Endothelial cell (in vitro differentiated cells): ENCODE measurements at regions not wholly inside any gene's neighbourhood (a gene's known extent, or its start where the extent isn't known, plus 50 kb on each side); places are given as distances from the start of the nearest gene placed in this dataset.
A peak's percentile ranks its signal among the peaks of the same experiment; 100 is the strongest.
"Not testable (repeated sequence)": the region's sequence is repeated elsewhere in the genome, so short reads cannot be mapped to it uniquely, and the experiment has no call there.

ENCODE experiments used
- DNase-seq: peaks from one replicate; pipeline ENCODE4 v3.0.0; 2021; ENCODE audit warnings: low spot score
- H3K27ac Mint-ChIP-seq: one replicate; pipeline ENCODE4 v1.8.0; 2021; ENCODE audit warnings: mixed read lengths, inconsistent platforms; ENCODE audit not compliant: unreplicated experiment
- H3K27me3 Mint-ChIP-seq: one replicate; pipeline ENCODE4 v1.8.0; 2021; ENCODE audit warnings: mild to moderate bottlenecking, moderate library complexity, mixed read lengths, inconsistent platforms; ENCODE audit not compliant: unreplicated experiment
- H3K36me3 Mint-ChIP-seq: one replicate; pipeline ENCODE4 v1.8.0; 2021; ENCODE audit warnings: mild to moderate bottlenecking, low read depth, mixed read lengths, inconsistent platforms; ENCODE audit not compliant: unreplicated experiment
- H3K4me1 Mint-ChIP-seq: one replicate; pipeline ENCODE4 v1.8.0; 2021; ENCODE audit warnings: mild to moderate bottlenecking, mixed read lengths, inconsistent platforms; ENCODE audit not compliant: unreplicated experiment
- H3K4me3 Mint-ChIP-seq: one replicate; pipeline ENCODE4 v1.8.0; 2021; ENCODE audit warnings: mild to moderate bottlenecking, mixed read lengths, inconsistent platforms; ENCODE audit not compliant: unreplicated experiment
- H3K9me3 Mint-ChIP-seq: one replicate; pipeline ENCODE4 v1.8.0; 2021; ENCODE audit warnings: mixed read lengths, inconsistent platforms; ENCODE audit not compliant: unreplicated experiment
- TF ChIP-seq, protein P1 (sequence below): fragments of 200-600 bp; sonication (generic); IDR thresholded peaks from one replicate; pipeline ENCODE4 v1.5.0; 2021; ENCODE audit warnings: antibody characterized with exemption; ENCODE audit not compliant: unreplicated experiment

DNA sequence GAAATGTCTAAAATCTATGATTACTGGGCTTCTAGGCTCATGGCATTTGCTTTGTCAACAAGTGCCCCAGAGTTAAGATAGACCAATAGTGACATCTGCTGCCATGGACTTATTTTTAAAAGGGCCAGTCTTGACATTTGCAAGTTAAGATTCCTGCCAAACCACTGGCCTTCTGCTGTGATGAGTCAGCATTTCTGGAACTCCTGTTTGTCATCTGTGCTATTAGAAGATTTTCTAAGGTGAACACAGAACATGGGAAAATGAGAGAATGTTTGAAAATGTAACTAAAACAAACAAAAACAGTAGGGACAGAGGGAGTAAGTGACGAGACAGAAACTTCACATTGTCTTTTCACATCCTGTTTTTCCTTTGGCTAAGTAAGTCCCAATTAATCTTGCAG lies 93.7 kb upstream of the WDR75 start:
- H3K27ac Mint-ChIP-seq: peak overlapping the region; percentile 88
- no peak overlapping the region for H3K4me3 Mint-ChIP-seq
- H3K4me1 Mint-ChIP-seq: peaks cover 10% of the 10 kb centered on the region
- no peaks in the 10 kb centered on the region for H3K9me3 Mint-ChIP-seq
- no peaks in the 10 kb centered on the region for H3K36me3 Mint-ChIP-seq
- TF ChIP-seq, protein P1, sequence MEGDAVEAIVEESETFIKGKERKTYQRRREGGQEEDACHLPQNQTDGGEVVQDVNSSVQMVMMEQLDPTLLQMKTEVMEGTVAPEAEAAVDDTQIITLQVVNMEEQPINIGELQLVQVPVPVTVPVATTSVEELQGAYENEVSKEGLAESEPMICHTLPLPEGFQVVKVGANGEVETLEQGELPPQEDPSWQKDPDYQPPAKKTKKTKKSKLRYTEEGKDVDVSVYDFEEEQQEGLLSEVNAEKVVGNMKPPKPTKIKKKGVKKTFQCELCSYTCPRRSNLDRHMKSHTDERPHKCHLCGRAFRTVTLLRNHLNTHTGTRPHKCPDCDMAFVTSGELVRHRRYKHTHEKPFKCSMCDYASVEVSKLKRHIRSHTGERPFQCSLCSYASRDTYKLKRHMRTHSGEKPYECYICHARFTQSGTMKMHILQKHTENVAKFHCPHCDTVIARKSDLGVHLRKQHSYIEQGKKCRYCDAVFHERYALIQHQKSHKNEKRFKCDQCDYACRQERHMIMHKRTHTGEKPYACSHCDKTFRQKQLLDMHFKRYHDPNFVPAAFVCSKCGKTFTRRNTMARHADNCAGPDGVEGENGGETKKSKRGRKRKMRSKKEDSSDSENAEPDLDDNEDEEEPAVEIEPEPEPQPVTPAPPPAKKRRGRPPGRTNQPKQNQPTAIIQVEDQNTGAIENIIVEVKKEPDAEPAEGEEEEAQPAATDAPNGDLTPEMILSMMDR: no peak
- no peaks in the 10 kb centered on the region for H3K27me3 Mint-ChIP-seq
- no peak for DNase-seq

GRCh38 chr2:189348369-189348768 lies 92.9 kb upstream of the WDR75 start:
- no peak for DNase-seq
- H3K27me3 Mint-ChIP-seq: no peaks in the 10 kb centered on the region
- H3K4me3 Mint-ChIP-seq: no peak overlapping the region
- H3K36me3 Mint-ChIP-seq: no peaks in the 10 kb centered on the region
- TF ChIP-seq, protein P1: no peak
- peaks cover 10% of the 10 kb centered on the region for H3K4me1 Mint-ChIP-seq
- no peaks in the 10 kb centered on the region for H3K9me3 Mint-ChIP-seq
- peak overlapping the region; percentile 44 for H3K27ac Mint-ChIP-seq

- Mint-ChIP-seq H3K4me3 (no peak overlapping the region), H3K36me3 (no peaks in the 10 kb centered on the region), H3K9me3 (no peaks in the 10 kb centered on the region), H3K27me3 (no peaks in the 10 kb centered on the region), H3K4me1 (peaks cover 10% of the 10 kb centered on the region), H3K27ac (no peak overlapping the region)
- TF ChIP-seq, protein P1: no peak
- no peak for DNase-seq
These were observed 90.6 kb upstream of the WDR75 start for GRCh38 chr2:189350540-189351209.

GRCh38 chr2:189351933-189352332 lies 89.3 kb upstream of the WDR75 start:
- not testable (repeated sequence) for H3K36me3 Mint-ChIP-seq, DNase-seq, H3K4me1 Mint-ChIP-seq, H3K4me3 Mint-ChIP-seq, H3K27me3 Mint-ChIP-seq, H3K27ac Mint-ChIP-seq, H3K9me3 Mint-ChIP-seq

GRCh38 chr2:189357375-189357774 lies 83.9 kb upstream of the WDR75 start:
- not testable (repeated sequence) for DNase-seq, H3K36me3 Mint-ChIP-seq, H3K4me3 Mint-ChIP-seq, H3K9me3 Mint-ChIP-seq, H3K4me1 Mint-ChIP-seq, H3K27me3 Mint-ChIP-seq, H3K27ac Mint-ChIP-seq

- H3K4me3 Mint-ChIP-seq: no peak overlapping the region
- no peak for DNase-seq
- no peak overlapping the region for H3K27ac Mint-ChIP-seq
- no peaks in the 10 kb centered on the region for H3K27me3 Mint-ChIP-seq
- no peaks in the 10 kb centered on the region for H3K9me3 Mint-ChIP-seq
- no peaks in the 10 kb centered on the region for H3K36me3 Mint-ChIP-seq
- TF ChIP-seq, protein P1: no peak
- no peaks in the 10 kb centered on the region for H3K4me1 Mint-ChIP-seq
These were observed 80.4 kb upstream of the WDR75 start for GRCh38 chr2:189360861-189361260.
